MCF 10A (cell line): ENCODE measurements at regions not wholly inside any gene's neighbourhood (a gene's known extent, or its start where the extent isn't known, plus 50 kb on each side); places are given as distances from the start of the nearest gene placed in this dataset.

Source experiments
- BruUV-seq: library from RNA; stranded (reverse); fragments of 400-500 nt; replicated peaks from 2 replicates; lab custom pipeline; 2021; lab: Mats Ljungman, UMichigan
- CTCF ChIA-PET: fragments of 300-600 bp; sonication (Branson Sonifier 250); formaldehyde crosslinking; extraction: SDS; loops from one replicate; lab custom pipeline; 2021; ENCODE audit warnings: antibody characterized with exemption, inconsistent platforms; lab: Yijun Ruan, JAX
- POLR2A ChIA-PET: fragments of 300-600, 350-650 bp; sonication (Branson Sonifier 250); formaldehyde crosslinking; extraction: SDS; loops from one replicate; lab custom pipeline; 2020; ENCODE audit warnings: antibody characterized with exemption, inconsistent platforms; lab: Yijun Ruan, JAX
- DNase-seq: peaks from one replicate; pipeline ENCODE4 v3.0.0-alpha.2; 2018; ENCODE audit not compliant: unreplicated experiment
- H3K27ac Mint-ChIP-seq: one replicate; pipeline ENCODE4 v1.8.0; 2022; ENCODE audit warnings: mild to moderate bottlenecking, low read depth, mixed read lengths; ENCODE audit not compliant: unreplicated experiment
- H3K27me3 Mint-ChIP-seq: one replicate; pipeline ENCODE4 v1.8.0; 2022; ENCODE audit warnings: mixed read lengths; ENCODE audit not compliant: insufficient read depth, unreplicated experiment
- H3K36me3 Mint-ChIP-seq: one replicate; pipeline ENCODE4 v1.8.0; 2022; ENCODE audit warnings: mild to moderate bottlenecking, moderate library complexity, mixed read lengths; ENCODE audit not compliant: insufficient read depth, unreplicated experiment
- H3K4me1 Mint-ChIP-seq: one replicate; pipeline ENCODE4 v1.8.0; 2022; ENCODE audit warnings: mixed read lengths; ENCODE audit not compliant: insufficient read depth, unreplicated experiment
- H3K4me3 Mint-ChIP-seq: one replicate; pipeline ENCODE4 v1.8.0; 2022; ENCODE audit warnings: mild to moderate bottlenecking, moderate library complexity, mixed read lengths; ENCODE audit not compliant: unreplicated experiment
- H3K9me3 Mint-ChIP-seq: one replicate; pipeline ENCODE4 v1.8.0; 2022; ENCODE audit warnings: mixed read lengths; ENCODE audit not compliant: unreplicated experiment
- CTCF ChIP-seq: fragments of 200-600 bp; IDR thresholded peaks from one replicate; pipeline ENCODE4 v1.8.0; 2022; ENCODE audit warnings: antibody characterized with exemption, mild to moderate bottlenecking; ENCODE audit not compliant: unreplicated experiment
- intact Hi-C: fragments of 100-400 bp; cut with micrococcal nuclease; formaldehyde crosslinking; loops from 2 replicates; pipeline ENCODE4 v1.14.1; 2022

GRCh38 chr20:19816386-19816785, 58.3 kb downstream of the RIN2 start:
- Mint-ChIP-seq H3K27me3 (no peaks in the 10 kb centered on the region), H3K4me1 (peaks cover 27% of the 10 kb centered on the region), H3K4me3 (no peak overlapping the region), H3K36me3 (peaks cover 4% of the 10 kb centered on the region), H3K27ac (peak overlapping the region; percentile 90), H3K9me3 (no peaks in the 10 kb centered on the region)
- ChIA-PET CTCF (interaction anchor here (0.6 to 10.1 kb wide), 9 partner anchors 9 to 778 kb away, joined by 3 to 85 read pairs (median 3); no protein-coding TSS in a partner anchor), POLR2A (interaction anchor here (1.1 to 5.8 kb wide), 10 partner anchors 9 to 201 kb away, joined by 3 to 72 read pairs (median 13); partner anchors contain the start of genes NAA20 and RIN2)
- TF ChIP-seq CTCF = no peak
- DNase-seq = peak; percentile 5
- BruUV-seq = no TSS peak
- intact Hi-C loops = loop anchor here (5.0 kb wide), 1 partner anchor 71 kb away; no protein-coding TSS in a partner anchor

GRCh38 chr20:19817017-19817416, 59.0 kb downstream of the RIN2 start:
- no peaks in the 10 kb centered on the region for H3K27me3 Mint-ChIP-seq
- H3K4me3 Mint-ChIP-seq = no peak overlapping the region
- no peaks in the 10 kb centered on the region for H3K9me3 Mint-ChIP-seq
- CTCF ChIA-PET = interaction anchor here (0.8 to 10.1 kb wide), 11 partner anchors 10 to 202 kb away, joined by 3 to 85 read pairs (median 4); no protein-coding TSS in a partner anchor
- TF ChIP-seq CTCF = no peak
- no TSS peak for BruUV-seq
- H3K27ac Mint-ChIP-seq = peak overlapping the region; percentile 90
- H3K4me1 Mint-ChIP-seq = peaks cover 31% of the 10 kb centered on the region
- intact Hi-C loops = loop anchor here (5.0 kb wide), 1 partner anchor 70 kb away; no protein-coding TSS in a partner anchor
- DNase-seq = peak; percentile 96
- POLR2A ChIA-PET = interaction anchor here (0.7 to 5.8 kb wide), 9 partner anchors 10 to 209 kb away, joined by 3 to 72 read pairs (median 4); partner anchors contain the start of gene RIN2
- H3K36me3 Mint-ChIP-seq = peaks cover 5% of the 10 kb centered on the region

- ChIA-PET CTCF (interaction anchor here (10.1 kb wide), 1 partner anchor 8 kb away, joined by 85 read pairs; no protein-coding TSS in a partner anchor), POLR2A (interaction anchor here (0.9 kb wide), 1 partner anchor 9 kb away, joined by 5 read pairs; no protein-coding TSS in a partner anchor)
- Mint-ChIP-seq H3K27ac (no peak overlapping the region), H3K4me3 (no peak overlapping the region), H3K9me3 (no peaks in the 10 kb centered on the region), H3K4me1 (peaks cover 31% of the 10 kb centered on the region), H3K27me3 (no peaks in the 10 kb centered on the region), H3K36me3 (peaks cover 5% of the 10 kb centered on the region)
- DNase-seq = no peak
- no TSS peak for BruUV-seq
- no peak for TF ChIP-seq CTCF
- intact Hi-C loops = loop anchor here (5.0 kb wide), 1 partner anchor 68 kb away; no protein-coding TSS in a partner anchor
These were observed 61.1 kb downstream of the RIN2 start for GRCh38 chr20:19819149-19819548.

GRCh38 chr20:19820555-19821211, 62.6 kb downstream of the RIN2 start:
- intact Hi-C loops = no loop called here
- Mint-ChIP-seq H3K9me3 (no peaks in the 10 kb centered on the region), H3K36me3 (peaks cover 5% of the 10 kb centered on the region), H3K4me1 (peaks cover 34% of the 10 kb centered on the region), H3K27ac (no peak overlapping the region), H3K4me3 (no peak overlapping the region), H3K27me3 (no peaks in the 10 kb centered on the region)
- BruUV-seq = no TSS peak
- no peak for DNase-seq
- CTCF ChIA-PET = interaction anchor here (0.5 to 10.1 kb wide), 4 partner anchors 7 to 1351 kb away, joined by 4 to 85 read pairs (median 4); no protein-coding TSS in a partner anchor
- TF ChIP-seq CTCF = no peak
- POLR2A ChIA-PET = interaction anchor here (0.6 to 0.8 kb wide), 2 partner anchors 11 to 172 kb away, joined by 3 read pairs; no protein-coding TSS in a partner anchor
